ENCODE measurements at regions not wholly inside any gene's neighbourhood (a gene's known extent, or its start where the extent isn't known, plus 50 kb on each side); places are given as distances from the start of the nearest gene placed in this dataset.

GRCh38 chrX:10833299-10834169, 213.1 kb upstream of the MID1 start:
- H3K9ac ChIP-seq (ENCODE audit: control insufficient read depth, insufficient read depth, low read length) = no peak overlapping the region
- H3K27me3 ChIP-seq (replicated peaks in 1 of 2; ENCODE audit: control insufficient read depth in 2 of 2, insufficient read depth in 2 of 2, low read length in 1 of 2) = no peaks in the 10 kb centered on the region
- no peaks in the 10 kb centered on the region for H3K9me3 ChIP-seq (replicated peaks; ENCODE audit: control insufficient read depth, insufficient read depth, low read length)
- H3K4me2 ChIP-seq (ENCODE audit: control insufficient read depth, insufficient read depth) = no peak overlapping the region
- H3K27ac ChIP-seq (ENCODE audit: control insufficient read depth, insufficient read depth) = no peak overlapping the region
- SMC1A ChIA-PET (ENCODE audit: uncharacterized antibody, unreplicated experiment) = no interaction called here
- no TSS peak for BruUV-seq (replicated peaks)
- H2AFZ ChIP-seq (ENCODE audit: control insufficient read depth, low read depth, low read length) = no peak overlapping the region
- RAD21 ChIA-PET (ENCODE audit: unreplicated experiment) = no interaction called here
- no peak for ATAC-seq
- H3K79me2 ChIP-seq (ENCODE audit: control insufficient read depth, insufficient read depth, low read length) = no peaks in the 10 kb centered on the region
- no peak for FAIRE-seq
- intact Hi-C loops (cut with micrococcal nuclease; ENCODE audit: unreplicated experiment) (no loop called here), in situ Hi-C loops (cut with MboI) (no loop called here)
- no peaks in the 10 kb centered on the region for H3K36me3 ChIP-seq (ENCODE audit: control insufficient read depth in 2 of 2, insufficient read depth in 2 of 2, low read length in 1 of 2)
- no peak for TF ChIP-seq RCOR1 (conservative IDR thresholded peaks at IDR 0.05; ENCODE audit: low read depth, low read length)
- no peak for TF ChIP-seq SMAD1 (IDR thresholded peaks at IDR 0.05; ENCODE audit: low read depth, partially characterized antibody)
- TF ChIP-seq TCF3 (IDR thresholded peaks at IDR 0.05; ENCODE audit: borderline replicate concordance, insufficient read depth, low read depth, low read length) = no peak
- no peak for TF ChIP-seq CREM (IDR thresholded peaks at IDR 0.05; ENCODE audit: low read depth)
- TF ChIP-seq POU2F2 (IDR thresholded peaks at IDR 0.05; ENCODE audit: borderline replicate concordance, low read depth, low read length) = no peak
- TF ChIP-seq GABPA (IDR thresholded peaks at IDR 0.05; ENCODE audit: low read depth) = no peak
- no peak for TF ChIP-seq CBX3 (IDR thresholded peaks at IDR 0.05; ENCODE audit: borderline replicate concordance, low read depth)
- no peak for TF ChIP-seq CUX1 (IDR thresholded peaks at IDR 0.05; ENCODE audit: insufficient replicate concordance, low read depth, low read length)
- TF ChIP-seq RUNX3 (IDR thresholded peaks at IDR 0.05; ENCODE audit: low read length) = no peak
- TF ChIP-seq FOXM1 (IDR thresholded peaks at IDR 0.05; ENCODE audit: low read depth, low read length) = no peak
- TF ChIP-seq EZH2 (IDR thresholded peaks at IDR 0.05; ENCODE audit: borderline replicate concordance, control insufficient read depth, low read depth, low read length) = no peak
- POLR2A ChIA-PET = no interaction called here
- H3K4me1 ChIP-seq (ENCODE audit: control insufficient read depth, insufficient read depth, low read length) = no peaks in the 10 kb centered on the region
- CTCF ChIA-PET = interaction anchor here (0.9 kb wide), 1 partner anchor 13 kb away, joined by 4 read pairs; no protein-coding TSS in a partner anchor
- H3K4me3 ChIP-seq = no peak overlapping the region
- no peaks in the 10 kb centered on the region for H4K20me1 ChIP-seq (ENCODE audit: control insufficient read depth, insufficient read depth)
- no peak for DNase-seq (ENCODE audit: low read depth, low spot score)
- WGBS (ENCODE audit: insufficient coverage, insufficient replicate concordance, low lambda C conversion rate, missing lambda C conversion rate) = 10% methylated on average over 13 of the region's 13 CpGs
